ENCODE measurements at regions not wholly inside any gene's neighbourhood (a gene's known extent, or its start where the extent isn't known, plus 50 kb on each side); places are given as distances from the start of the nearest gene placed in this dataset.
A peak's percentile ranks its signal among the peaks of the same experiment; 100 is the strongest.

GRCh38 chrX:39960219-39960618 is 137.5 kb downstream of the BCOR start:
- no peaks in the 10 kb centered on the region for H3K27me3 ChIP-seq (ENCODE audit: control insufficient read depth in 3 of 3, insufficient read depth in 3 of 3, low read length in 3 of 3)
- no peak overlapping the region for H3K27ac ChIP-seq (ENCODE audit: low read depth, low read length)
- peaks cover 0 to under 1% (median 0%) of the 10 kb centered on the region in 3 donors for H3K9me3 ChIP-seq (ENCODE audit: control insufficient read depth in 3 of 3, low read length in 3 of 3)
- H3K9ac ChIP-seq (ENCODE audit: low read depth in 1 of 3, low read length in 3 of 3), result no peak overlapping the region
- H3K36me3 ChIP-seq (ENCODE audit: control insufficient read depth in 3 of 3, insufficient read depth in 3 of 3, low read length in 3 of 3), result no peaks in the 10 kb centered on the region
- H3K4me3 ChIP-seq (ENCODE audit: low read length in 3 of 3), result no peak overlapping the region
- H3K4me1 ChIP-seq (ENCODE audit: control insufficient read depth in 3 of 3, insufficient read depth in 3 of 3, low read length in 3 of 3), result peaks cover 0 to 4% (median 3%) of the 10 kb centered on the region in 3 donors

GRCh38 chrX:39961441-39961840 is 136.3 kb downstream of the BCOR start:
- H3K4me1 ChIP-seq (ENCODE audit: control insufficient read depth in 3 of 3, insufficient read depth in 3 of 3, low read length in 3 of 3), result peaks cover 0 to 4% (median 3%) of the 10 kb centered on the region in 3 donors
- H3K9ac ChIP-seq (ENCODE audit: low read depth in 1 of 3, low read length in 3 of 3), result no peak overlapping the region
- H3K4me3 ChIP-seq (ENCODE audit: low read length in 3 of 3), result no peak overlapping the region
- H3K27me3 ChIP-seq (ENCODE audit: control insufficient read depth in 3 of 3, insufficient read depth in 3 of 3, low read length in 3 of 3), result no peaks in the 10 kb centered on the region
- H3K36me3 ChIP-seq (ENCODE audit: control insufficient read depth in 3 of 3, insufficient read depth in 3 of 3, low read length in 3 of 3), result no peaks in the 10 kb centered on the region
- H3K9me3 ChIP-seq (ENCODE audit: control insufficient read depth in 3 of 3, low read length in 3 of 3), result peaks cover 0 to 2% (median 0%) of the 10 kb centered on the region in 3 donors
- no peak overlapping the region for H3K27ac ChIP-seq (ENCODE audit: low read depth, low read length)

GRCh38 chrX:39965051-39965573 is 132.6 kb downstream of the BCOR start:
- Histone ChIP-seq H3K4me1 (ENCODE audit: control insufficient read depth in 3 of 3, insufficient read depth in 3 of 3, low read length in 3 of 3) (no peaks in the 10 kb centered on the region), H3K4me3 (ENCODE audit: low read length in 3 of 3) (no peak overlapping the region), H3K27me3 (ENCODE audit: control insufficient read depth in 3 of 3, insufficient read depth in 3 of 3, low read length in 3 of 3) (peaks cover 0 to 3% (median 0%) of the 10 kb centered on the region in 3 donors), H3K36me3 (ENCODE audit: control insufficient read depth in 3 of 3, insufficient read depth in 3 of 3, low read length in 3 of 3) (no peaks in the 10 kb centered on the region), H3K27ac (ENCODE audit: low read depth, low read length) (no peak overlapping the region), H3K9me3 (ENCODE audit: control insufficient read depth in 3 of 3, low read length in 3 of 3) (peaks cover 0 to 2% (median 0%) of the 10 kb centered on the region in 3 donors), H3K9ac (ENCODE audit: low read depth in 1 of 3, low read length in 3 of 3) (no peak overlapping the region)

- H3K9me3 ChIP-seq (ENCODE audit: control insufficient read depth in 3 of 3, low read length in 3 of 3), result peaks cover 0 to 2% (median 0%) of the 10 kb centered on the region in 3 donors
- H3K4me3 ChIP-seq (ENCODE audit: low read length in 3 of 3), result no peak overlapping the region
- no peak overlapping the region for H3K9ac ChIP-seq (ENCODE audit: low read depth in 1 of 3, low read length in 3 of 3)
- no peaks in the 10 kb centered on the region for H3K36me3 ChIP-seq (ENCODE audit: control insufficient read depth in 3 of 3, insufficient read depth in 3 of 3, low read length in 3 of 3)
- H3K4me1 ChIP-seq (ENCODE audit: control insufficient read depth in 3 of 3, insufficient read depth in 3 of 3, low read length in 3 of 3), result no peaks in the 10 kb centered on the region
- H3K27me3 ChIP-seq (ENCODE audit: control insufficient read depth in 3 of 3, insufficient read depth in 3 of 3, low read length in 3 of 3), result peaks cover 0 to 3% (median 0%) of the 10 kb centered on the region in 3 donors
- no peak overlapping the region for H3K27ac ChIP-seq (ENCODE audit: low read depth, low read length)
Measured at GRCh38 chrX:39966176-39966575, 131.6 kb downstream of the BCOR start.

- H3K9me3 ChIP-seq (ENCODE audit: control insufficient read depth in 3 of 3, low read length in 3 of 3), result peaks cover 0 to 2% (median 2%) of the 10 kb centered on the region in 3 donors
- H3K27ac ChIP-seq (ENCODE audit: low read depth, low read length), result no peak overlapping the region
- peaks cover 0 to 3% (median 0%) of the 10 kb centered on the region in 3 donors for H3K27me3 ChIP-seq (ENCODE audit: control insufficient read depth in 3 of 3, insufficient read depth in 3 of 3, low read length in 3 of 3)
- no peak overlapping the region for H3K4me3 ChIP-seq (ENCODE audit: low read length in 3 of 3)
- H3K9ac ChIP-seq (ENCODE audit: low read depth in 1 of 3, low read length in 3 of 3), result no peak overlapping the region
- H3K36me3 ChIP-seq (ENCODE audit: control insufficient read depth in 3 of 3, insufficient read depth in 3 of 3, low read length in 3 of 3), result no peaks in the 10 kb centered on the region
- no peaks in the 10 kb centered on the region for H3K4me1 ChIP-seq (ENCODE audit: control insufficient read depth in 3 of 3, insufficient read depth in 3 of 3, low read length in 3 of 3)
Measured at GRCh38 chrX:39967348-39967747, 130.4 kb downstream of the BCOR start.

- peak overlapping the region; percentile 60 for H3K27ac ChIP-seq (ENCODE audit: low read depth, low read length)
- H3K4me1 ChIP-seq (ENCODE audit: control insufficient read depth in 3 of 3, insufficient read depth in 3 of 3, low read length in 3 of 3), result peaks cover 0 to 3% (median 0%) of the 10 kb centered on the region in 3 donors
- no peak overlapping the region for H3K4me3 ChIP-seq (ENCODE audit: low read length in 3 of 3)
Measured at GRCh38 chrX:39969099-39969818, 128.5 kb downstream of the BCOR start.

GRCh38 chrX:39969819-39970504 is 127.8 kb downstream of the BCOR start:
- Histone ChIP-seq H3K36me3 (ENCODE audit: control insufficient read depth in 3 of 3, insufficient read depth in 3 of 3, low read length in 3 of 3) (no peaks in the 10 kb centered on the region), H3K9ac (ENCODE audit: low read depth in 1 of 3, low read length in 3 of 3) (no peak overlapping the region), H3K9me3 (ENCODE audit: control insufficient read depth in 3 of 3, low read length in 3 of 3) (peaks cover 0 to 2% (median 2%) of the 10 kb centered on the region in 3 donors), H3K27me3 (ENCODE audit: control insufficient read depth in 3 of 3, insufficient read depth in 3 of 3, low read length in 3 of 3) (peaks cover 0 to 3% (median 0%) of the 10 kb centered on the region in 3 donors), H3K27ac (ENCODE audit: low read depth, low read length) (peak overlapping the region; percentile 60), H3K4me1 (ENCODE audit: control insufficient read depth in 3 of 3, insufficient read depth in 3 of 3, low read length in 3 of 3) (peaks cover 0 to 3% (median 0%) of the 10 kb centered on the region in 3 donors), H3K4me3 (ENCODE audit: low read length in 3 of 3) (no peak overlapping the region)

More at GRCh38 chrX:39969099-39969818, 128.5 kb downstream of the BCOR start:
- Histone ChIP-seq H3K36me3 (ENCODE audit: control insufficient read depth in 3 of 3, insufficient read depth in 3 of 3, low read length in 3 of 3) (no peaks in the 10 kb centered on the region), H3K27me3 (ENCODE audit: control insufficient read depth in 3 of 3, insufficient read depth in 3 of 3, low read length in 3 of 3) (peaks cover 0 to 3% (median 0%) of the 10 kb centered on the region in 3 donors), H3K9me3 (ENCODE audit: control insufficient read depth in 3 of 3, low read length in 3 of 3) (peaks cover 0 to 2% (median 2%) of the 10 kb centered on the region in 3 donors), H3K9ac (ENCODE audit: low read depth in 1 of 3, low read length in 3 of 3) (no peak overlapping the region)

- Histone ChIP-seq H3K9me3 (ENCODE audit: control insufficient read depth in 3 of 3, low read length in 3 of 3) (peaks cover 0 to 2% (median 0%) of the 10 kb centered on the region in 3 donors), H3K4me1 (ENCODE audit: control insufficient read depth in 3 of 3, insufficient read depth in 3 of 3, low read length in 3 of 3) (peaks cover 0 to 3% (median 0%) of the 10 kb centered on the region in 3 donors), H3K36me3 (ENCODE audit: control insufficient read depth in 3 of 3, insufficient read depth in 3 of 3, low read length in 3 of 3) (no peaks in the 10 kb centered on the region), H3K4me3 (ENCODE audit: low read length in 3 of 3) (no peak overlapping the region), H3K27ac (ENCODE audit: low read depth, low read length) (no peak overlapping the region), H3K27me3 (ENCODE audit: control insufficient read depth in 3 of 3, insufficient read depth in 3 of 3, low read length in 3 of 3) (peaks cover 0 to 3% (median 0%) of the 10 kb centered on the region in 3 donors), H3K9ac (ENCODE audit: low read depth in 1 of 3, low read length in 3 of 3) (no peak overlapping the region)
Measured at GRCh38 chrX:39971760-39972159, 126.0 kb downstream of the BCOR start.

- no peak overlapping the region for H3K4me3 ChIP-seq (ENCODE audit: low read length in 3 of 3)
- H3K27ac ChIP-seq (ENCODE audit: low read depth, low read length), result no peak overlapping the region
- H3K27me3 ChIP-seq (ENCODE audit: control insufficient read depth in 3 of 3, insufficient read depth in 3 of 3, low read length in 3 of 3), result peaks cover 0 to 2% (median 0%) of the 10 kb centered on the region in 3 donors
- peaks cover 0 to 3% (median 0%) of the 10 kb centered on the region in 3 donors for H3K4me1 ChIP-seq (ENCODE audit: control insufficient read depth in 3 of 3, insufficient read depth in 3 of 3, low read length in 3 of 3)
- peaks cover 0 to 2% (median 0%) of the 10 kb centered on the region in 3 donors for H3K9me3 ChIP-seq (ENCODE audit: control insufficient read depth in 3 of 3, low read length in 3 of 3)
- no peaks in the 10 kb centered on the region for H3K36me3 ChIP-seq (ENCODE audit: control insufficient read depth in 3 of 3, insufficient read depth in 3 of 3, low read length in 3 of 3)
- no peak overlapping the region for H3K9ac ChIP-seq (ENCODE audit: low read depth in 1 of 3, low read length in 3 of 3)
Measured at GRCh38 chrX:39972340-39972739, 125.4 kb downstream of the BCOR start.

- Histone ChIP-seq H3K4me1 (ENCODE audit: control insufficient read depth in 3 of 3, insufficient read depth in 3 of 3, low read length in 3 of 3) (peaks cover 0 to 3% (median 0%) of the 10 kb centered on the region in 3 donors), H3K9me3 (ENCODE audit: control insufficient read depth in 3 of 3, low read length in 3 of 3) (peaks cover 0 to 2% (median 0%) of the 10 kb centered on the region in 3 donors), H3K27ac (ENCODE audit: low read depth, low read length) (no peak overlapping the region), H3K4me3 (ENCODE audit: low read length in 3 of 3) (no peak overlapping the region), H3K36me3 (ENCODE audit: control insufficient read depth in 3 of 3, insufficient read depth in 3 of 3, low read length in 3 of 3) (no peaks in the 10 kb centered on the region), H3K9ac (ENCODE audit: low read depth in 1 of 3, low read length in 3 of 3) (no peak overlapping the region), H3K27me3 (ENCODE audit: control insufficient read depth in 3 of 3, insufficient read depth in 3 of 3, low read length in 3 of 3) (no peaks in the 10 kb centered on the region)
Measured at GRCh38 chrX:39973810-39974209, 123.9 kb downstream of the BCOR start.

Measured in skeletal muscle tissue (tissue), 3 donors.